ENCODE measurements at regions not wholly inside any gene's neighbourhood (a gene's known extent, or its start where the extent isn't known, plus 50 kb on each side); places are given as distances from the start of the nearest gene placed in this dataset.

GRCh38 chr2:78125042-78125441 lies 602.9 kb upstream of the LRRTM4 start:
- TF ChIP-seq ZNF530 (CRISPR knock-in tag; IDR thresholded peaks at IDR 0.05; ENCODE audit: low read depth) (no peak), NFE2L1 (CRISPR knock-in tag; IDR thresholded peaks at IDR 0.05; ENCODE audit: borderline replicate concordance) (no peak), ZNF614 (CRISPR knock-in tag; IDR thresholded peaks at IDR 0.05; ENCODE audit: borderline replicate concordance) (no peak), ZFYVE20 (CRISPR knock-in tag; IDR thresholded peaks at IDR 0.05; ENCODE audit: borderline replicate concordance, low read depth) (no peak), KMT2A (CRISPR knock-in tag; IDR thresholded peaks at IDR 0.05) (no peak), TMF1 (CRISPR knock-in tag; IDR thresholded peaks at IDR 0.05; ENCODE audit: low read depth) (no peak), KLF12 (CRISPR knock-in tag; IDR thresholded peaks at IDR 0.05; ENCODE audit: borderline replicate concordance) (no peak), TCF7 (IDR thresholded peaks at IDR 0.05; ENCODE audit: low read depth) (no peak), ELF4 (CRISPR knock-in tag; IDR thresholded peaks at IDR 0.05; ENCODE audit: borderline replicate concordance) (no peak), MAX (IDR thresholded peaks at IDR 0.05) (no peak)

All from HepG2 (cell line).